Mucosa of stomach (tissue), 1 donor: ENCODE measurements at regions not wholly inside any gene's neighbourhood (a gene's known extent, or its start where the extent isn't known, plus 50 kb on each side); places are given as distances from the start of the nearest gene placed in this dataset.

ENCODE experiments used
- H3K27me3 ChIP-seq: one replicate; pipeline ENCODE4 v1.7.0; 2013; ENCODE audit warnings: mild to moderate bottlenecking, low read length; ENCODE audit not compliant: control insufficient read depth, insufficient read depth
- H3K36me3 ChIP-seq: one replicate; pipeline ENCODE4 v1.7.0; 2013; ENCODE audit warnings: low read length; ENCODE audit not compliant: control insufficient read depth, insufficient read depth
- H3K4me1 ChIP-seq: one replicate; pipeline ENCODE4 v1.7.0; 2013; ENCODE audit warnings: mild to moderate bottlenecking, low read length; ENCODE audit not compliant: control insufficient read depth, insufficient read depth
- H3K4me3 ChIP-seq: one replicate; pipeline ENCODE4 v1.7.0; 2013; ENCODE audit warnings: low read length
- H3K9ac ChIP-seq: one replicate; pipeline ENCODE4 v1.7.0; 2013; ENCODE audit warnings: mild to moderate bottlenecking, low read length, moderate library complexity
- H3K9me3 ChIP-seq: one replicate; pipeline ENCODE4 v1.7.0; 2013; ENCODE audit warnings: mild to moderate bottlenecking, low read length, moderate library complexity; ENCODE audit not compliant: control insufficient read depth
- donor health status: Pancreatic carcinoma.

GRCh38 chr12:94755598-94755997 lies 105.2 kb upstream of the TMCC3 start:
- H3K27me3 ChIP-seq: no peaks in the 10 kb centered on the region
- H3K4me3 ChIP-seq: no peak overlapping the region
- no peaks in the 10 kb centered on the region for H3K36me3 ChIP-seq
- H3K4me1 ChIP-seq: no peaks in the 10 kb centered on the region
- H3K9me3 ChIP-seq: no peaks in the 10 kb centered on the region
- H3K9ac ChIP-seq: no peak overlapping the region

- Histone ChIP-seq H3K36me3 (no peaks in the 10 kb centered on the region), H3K4me3 (no peak overlapping the region), H3K9ac (no peak overlapping the region), H3K27me3 (no peaks in the 10 kb centered on the region), H3K4me1 (no peaks in the 10 kb centered on the region), H3K9me3 (no peaks in the 10 kb centered on the region)
These were observed 104.3 kb upstream of the TMCC3 start for GRCh38 chr12:94754653-94755052.

DNA sequence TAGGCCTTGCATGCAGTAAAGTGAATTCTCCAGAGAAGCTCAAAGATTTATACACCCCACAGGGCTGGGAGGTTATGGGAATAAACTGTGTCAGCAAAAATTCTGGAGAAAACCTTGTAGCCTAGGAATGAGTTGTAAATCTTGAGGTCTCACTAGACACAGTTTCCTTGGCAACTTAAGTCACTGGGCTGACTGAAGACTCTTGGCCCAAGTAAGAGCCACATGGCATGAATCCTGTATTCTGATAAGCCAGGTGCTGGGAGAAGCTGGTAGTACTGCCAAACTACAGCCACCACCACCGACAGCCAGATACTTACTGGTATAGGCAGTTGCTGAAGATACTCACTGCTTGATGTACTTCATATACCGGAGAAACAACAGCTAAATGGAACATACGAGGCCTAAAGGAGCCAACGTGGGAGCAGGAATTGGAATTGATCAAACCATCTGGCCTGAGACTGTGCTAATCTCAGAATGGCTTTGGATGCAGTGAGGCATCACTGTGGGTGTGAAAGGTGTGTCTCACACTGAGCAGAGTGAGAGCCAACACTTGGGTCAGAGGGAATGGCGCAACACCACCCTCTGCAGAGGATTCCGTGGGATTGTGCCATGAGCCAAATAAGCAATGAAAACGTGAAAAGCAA lies 102.8 kb upstream of the TMCC3 start:
- H3K36me3 ChIP-seq: no peaks in the 10 kb centered on the region
- H3K4me3 ChIP-seq: no peak overlapping the region
- H3K9me3 ChIP-seq: no peaks in the 10 kb centered on the region
- H3K27me3 ChIP-seq: no peaks in the 10 kb centered on the region
- no peak overlapping the region for H3K9ac ChIP-seq
- H3K4me1 ChIP-seq: no peaks in the 10 kb centered on the region

DNA sequence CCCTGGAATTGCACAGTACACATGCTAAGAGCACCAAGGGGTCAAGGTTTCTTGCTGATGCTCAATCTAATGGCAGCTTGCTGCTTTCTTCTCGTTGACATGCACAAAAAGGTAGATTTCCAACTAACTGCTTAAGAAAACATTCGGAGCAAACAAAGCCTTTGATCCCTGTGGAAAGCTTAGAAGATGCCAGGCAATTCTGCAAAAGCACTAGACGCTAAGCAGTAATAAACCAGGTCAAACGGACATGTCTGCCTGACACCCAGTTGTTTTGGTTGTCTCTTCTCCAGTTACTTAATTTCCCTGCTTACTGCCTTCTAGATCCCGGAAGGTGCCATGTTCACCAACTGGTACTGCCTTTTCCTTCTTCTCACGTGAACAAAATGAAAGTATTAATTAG lies 100.5 kb upstream of the TMCC3 start:
- H3K27me3 ChIP-seq: no peaks in the 10 kb centered on the region
- no peak overlapping the region for H3K9ac ChIP-seq
- H3K4me1 ChIP-seq: no peaks in the 10 kb centered on the region
- H3K4me3 ChIP-seq: no peak overlapping the region
- no peaks in the 10 kb centered on the region for H3K36me3 ChIP-seq
- H3K9me3 ChIP-seq: no peaks in the 10 kb centered on the region

- no peak overlapping the region for H3K4me3 ChIP-seq
- no peak overlapping the region for H3K9ac ChIP-seq
- H3K9me3 ChIP-seq: no peaks in the 10 kb centered on the region
- no peaks in the 10 kb centered on the region for H3K36me3 ChIP-seq
- H3K4me1 ChIP-seq: no peaks in the 10 kb centered on the region
- no peaks in the 10 kb centered on the region for H3K27me3 ChIP-seq
These were observed 99.5 kb upstream of the TMCC3 start for GRCh38 chr12:94749890-94750289.

GRCh38 chr12:94749455-94749854 lies 99.1 kb upstream of the TMCC3 start:
- Histone ChIP-seq H3K36me3 (no peaks in the 10 kb centered on the region), H3K27me3 (no peaks in the 10 kb centered on the region), H3K9ac (no peak overlapping the region), H3K4me1 (no peaks in the 10 kb centered on the region), H3K9me3 (no peaks in the 10 kb centered on the region), H3K4me3 (no peak overlapping the region)

- H3K36me3 ChIP-seq: no peaks in the 10 kb centered on the region
- H3K9me3 ChIP-seq: no peaks in the 10 kb centered on the region
- no peak overlapping the region for H3K9ac ChIP-seq
- H3K27me3 ChIP-seq: no peaks in the 10 kb centered on the region
- H3K4me3 ChIP-seq: no peak overlapping the region
- H3K4me1 ChIP-seq: no peaks in the 10 kb centered on the region
These were observed 98.5 kb upstream of the TMCC3 start for GRCh38 chr12:94748726-94749421.

GRCh38 chr12:94745562-94745961 lies 95.2 kb upstream of the TMCC3 start:
- Histone ChIP-seq H3K4me1 (peaks cover 6% of the 10 kb centered on the region), H3K36me3 (no peaks in the 10 kb centered on the region), H3K4me3 (no peak overlapping the region), H3K9me3 (no peaks in the 10 kb centered on the region), H3K27me3 (no peaks in the 10 kb centered on the region), H3K9ac (no peak overlapping the region)

DNA sequence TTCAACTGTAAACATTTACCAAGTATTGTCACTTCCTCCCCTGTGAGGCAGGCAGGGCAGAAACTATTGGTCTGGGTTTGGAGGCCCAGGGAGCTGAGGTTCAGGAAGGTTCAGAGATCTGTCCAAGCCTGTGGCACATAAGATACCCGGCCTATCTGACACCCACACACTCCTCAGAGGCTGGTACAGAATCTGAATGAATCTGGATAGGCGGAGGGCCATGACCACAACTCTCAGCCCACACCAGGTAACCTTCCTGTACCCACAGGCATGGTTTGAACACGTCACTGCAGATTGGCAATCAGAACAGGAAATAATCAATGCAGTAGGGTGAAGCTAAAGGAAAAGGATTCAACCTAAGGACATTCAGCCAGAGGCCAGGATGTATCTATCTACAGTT lies 92.8 kb upstream of the TMCC3 start:
- peaks cover 6% of the 10 kb centered on the region for H3K4me1 ChIP-seq
- no peaks in the 10 kb centered on the region for H3K36me3 ChIP-seq
- H3K4me3 ChIP-seq: no peak overlapping the region
- no peak overlapping the region for H3K9ac ChIP-seq
- H3K27me3 ChIP-seq: peaks cover 5% of the 10 kb centered on the region
- H3K9me3 ChIP-seq: no peaks in the 10 kb centered on the region

DNA sequence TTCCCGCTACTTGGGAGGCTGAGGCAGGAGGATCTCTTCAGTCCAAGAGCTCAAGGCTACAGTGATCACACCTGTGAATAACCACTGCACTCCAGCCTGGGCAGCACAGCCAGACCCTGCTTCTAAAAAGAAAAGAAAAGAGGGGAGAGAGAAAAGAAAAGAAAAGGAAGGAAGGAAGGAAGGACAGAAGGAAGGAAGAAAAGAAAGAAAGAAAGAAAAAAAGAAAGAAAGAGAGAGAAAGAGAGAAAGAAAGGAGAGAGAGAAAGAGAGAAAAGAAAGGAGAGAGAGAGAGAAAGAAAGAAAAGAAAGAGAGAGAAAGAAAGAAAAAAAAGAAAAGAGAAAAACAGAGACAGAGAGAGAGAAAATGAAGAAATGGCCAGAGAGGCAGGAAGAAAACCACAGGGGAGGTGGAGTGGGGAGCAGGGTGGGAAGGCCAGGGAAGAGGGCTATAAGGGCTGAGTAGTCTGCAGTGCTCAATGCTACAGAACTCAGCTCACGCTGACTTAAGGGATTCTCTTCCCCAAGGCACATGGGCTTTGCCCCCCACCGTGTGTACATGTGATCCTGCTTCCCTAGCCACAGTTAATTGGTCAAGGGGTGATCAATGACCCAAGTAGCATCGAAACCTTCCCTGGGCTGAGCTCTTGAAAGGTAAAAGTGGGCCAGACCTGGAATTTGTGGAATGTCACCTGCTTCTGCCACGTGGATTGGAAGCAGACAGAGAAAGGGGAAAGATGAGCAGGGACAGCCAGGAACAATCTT lies 90.4 kb upstream of the TMCC3 start:
- Histone ChIP-seq H3K9me3 (no peaks in the 10 kb centered on the region), H3K4me3 (no peak overlapping the region), H3K36me3 (no peaks in the 10 kb centered on the region), H3K4me1 (peaks cover 6% of the 10 kb centered on the region), H3K27me3 (peaks cover 5% of the 10 kb centered on the region), H3K9ac (no peak overlapping the region)

- no peak overlapping the region for H3K4me3 ChIP-seq
- H3K9ac ChIP-seq: no peak overlapping the region
- no peaks in the 10 kb centered on the region for H3K9me3 ChIP-seq
- H3K36me3 ChIP-seq: no peaks in the 10 kb centered on the region
- H3K27me3 ChIP-seq: peaks cover 5% of the 10 kb centered on the region
- H3K4me1 ChIP-seq: no peaks in the 10 kb centered on the region
These were observed 86.5 kb upstream of the TMCC3 start for GRCh38 chr12:94736820-94737219.

- Histone ChIP-seq H3K4me3 (no peak overlapping the region), H3K36me3 (no peaks in the 10 kb centered on the region), H3K27me3 (peaks cover 5% of the 10 kb centered on the region), H3K4me1 (no peaks in the 10 kb centered on the region), H3K9me3 (no peaks in the 10 kb centered on the region), H3K9ac (no peak overlapping the region)
These were observed 85.6 kb upstream of the TMCC3 start for GRCh38 chr12:94736004-94736403.
